GM18909 (cell line): ENCODE measurements at regions not wholly inside any gene's neighbourhood (a gene's known extent, or its start where the extent isn't known, plus 50 kb on each side); places are given as distances from the start of the nearest gene placed in this dataset.

Source experiments
- ATAC-seq: cut with Tn5 transposase; IDR thresholded peaks from one replicate; pipeline ENCODE4 v1.9.1; 2021; ENCODE audit warnings: mild to moderate bottlenecking; ENCODE audit not compliant: unreplicated experiment, poor library complexity

DNA sequence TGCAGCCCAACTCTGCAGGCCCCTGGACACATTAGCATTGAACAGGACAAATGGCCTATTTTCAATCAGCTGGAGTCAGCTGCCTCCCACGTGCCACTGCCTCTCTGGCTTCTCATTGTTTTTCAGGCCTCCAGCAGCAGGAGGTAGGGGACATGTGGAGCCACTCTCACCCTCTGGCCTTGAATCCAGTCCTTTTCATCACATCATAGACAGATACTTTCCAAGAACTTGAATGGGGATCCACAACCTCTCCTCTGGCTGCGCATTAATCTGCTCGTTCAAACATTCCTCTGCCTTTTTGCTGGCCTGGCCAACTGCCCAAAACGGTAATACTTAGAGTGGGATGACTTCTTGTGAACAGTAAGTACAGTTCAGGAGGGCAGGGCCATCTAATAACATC, 592.3 kb downstream of the PKHD1 start:
- no peak for ATAC-seq

DNA sequence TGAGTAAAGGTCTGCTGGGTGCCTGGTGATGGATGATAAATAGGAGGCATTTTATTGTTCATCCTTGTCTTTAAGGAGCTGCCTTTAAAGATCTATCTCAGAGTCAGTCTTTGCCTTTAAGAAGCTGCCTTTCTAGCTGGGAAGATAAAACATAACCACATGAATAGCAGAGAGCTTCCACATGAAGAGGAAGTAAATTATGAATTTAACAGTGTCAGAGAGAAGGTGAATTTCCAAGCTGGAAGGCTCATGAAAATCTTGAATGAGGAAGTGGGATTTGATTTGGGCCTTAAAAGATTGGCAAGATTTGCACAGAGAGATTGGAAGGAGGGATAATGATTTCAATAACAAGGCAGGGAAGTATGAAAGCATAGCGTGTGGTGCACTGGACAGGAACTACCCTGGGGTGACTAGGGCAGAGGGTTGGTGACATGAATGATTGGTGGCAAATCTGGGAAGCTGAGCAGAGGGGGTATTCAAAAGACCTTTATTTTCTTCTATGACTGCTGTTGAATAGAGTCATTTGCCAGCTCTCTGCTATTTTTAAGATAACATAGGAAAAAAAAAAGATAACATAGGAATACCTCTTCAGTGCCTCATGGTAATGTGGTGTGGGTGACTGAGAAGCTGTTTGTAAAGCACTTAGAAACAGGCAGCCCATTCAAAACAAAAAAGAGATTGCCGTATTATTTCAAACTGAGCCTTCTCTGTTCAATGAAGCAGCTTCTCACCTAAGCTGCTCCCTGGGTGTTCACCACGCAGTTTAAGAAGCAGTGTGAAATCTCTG, 591.6 kb downstream of the PKHD1 start:
- ATAC-seq: no peak

- ATAC-seq: no peak
Measured at GRCh38 chr6:51502996-51503395, 584.4 kb downstream of the PKHD1 start.

DNA sequence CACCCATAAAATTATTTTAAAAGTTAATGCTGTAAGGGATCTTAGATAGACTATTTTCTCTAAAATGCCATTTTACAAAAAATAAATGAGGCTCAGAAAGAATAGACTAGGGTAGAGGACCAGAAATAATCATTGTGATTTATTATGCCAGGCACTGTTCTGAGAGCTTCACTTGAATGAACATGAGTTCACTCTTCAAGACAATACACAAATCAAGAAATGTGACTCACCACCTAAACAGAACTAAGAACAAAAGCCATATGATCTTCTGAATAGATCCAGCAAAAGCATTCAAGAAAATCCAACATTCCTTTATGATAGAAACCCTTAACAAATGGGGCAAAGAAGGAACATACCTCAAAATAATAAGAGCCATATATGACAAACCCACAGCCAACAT, 582.0 kb downstream of the PKHD1 start:
- no peak for ATAC-seq

DNA sequence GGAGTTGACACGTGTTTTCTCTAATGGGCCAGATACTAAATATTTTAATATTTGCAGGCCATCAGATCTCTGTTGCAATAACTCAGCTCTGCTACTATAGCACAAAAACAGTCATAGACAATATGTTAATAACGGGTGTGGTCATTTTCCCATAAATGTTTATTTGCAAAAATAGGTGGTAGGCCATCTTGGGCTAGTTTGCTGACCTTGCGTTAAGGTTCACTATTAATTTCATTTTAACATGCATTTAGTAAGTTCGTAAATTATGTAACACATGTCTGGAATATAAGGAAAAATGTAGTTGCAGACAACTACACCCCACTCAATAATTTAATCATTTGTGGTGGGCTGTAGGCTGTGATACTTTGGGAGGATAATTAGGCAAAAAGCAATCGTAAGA, 577.8 kb downstream of the PKHD1 start:
- ATAC-seq: no peak

- ATAC-seq: no peak
Measured at GRCh38 chr6:51511081-51511480, 576.3 kb downstream of the PKHD1 start.

GRCh38 chr6:51513891-51514747, 573.3 kb downstream of the PKHD1 start:
- ATAC-seq: no peak

DNA sequence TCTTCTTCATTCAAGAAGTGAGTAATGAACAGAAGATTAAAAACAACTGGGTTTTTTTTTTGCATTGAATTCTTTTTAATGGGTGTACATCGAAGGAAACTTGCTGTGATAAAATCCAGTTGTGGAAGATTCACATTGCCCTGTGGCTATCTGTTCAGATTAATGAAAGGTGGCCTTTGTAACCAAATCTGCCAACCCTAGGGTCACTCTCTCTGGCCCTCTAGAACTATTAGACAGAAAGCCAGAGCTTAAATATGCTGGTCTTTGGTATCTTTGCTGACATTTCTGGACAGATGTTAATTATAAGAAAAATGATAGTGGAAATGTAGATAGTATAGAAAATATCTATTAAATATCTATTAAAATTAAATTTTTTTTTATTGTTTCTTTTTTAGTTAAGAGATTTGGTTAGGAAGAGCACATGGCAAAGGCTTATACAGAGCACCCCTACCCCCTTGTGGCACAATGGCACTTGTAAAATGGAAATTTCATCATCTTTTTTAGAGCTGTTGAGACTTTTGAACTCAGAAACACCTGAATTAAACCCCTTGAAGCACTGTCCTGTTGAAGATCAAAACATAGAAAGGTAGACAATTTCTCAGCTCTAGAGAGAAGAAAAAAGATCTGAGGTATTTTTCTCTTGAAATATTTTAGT, 572.5 kb downstream of the PKHD1 start:
- no peak for ATAC-seq

GRCh38 chr6:51526049-51526448, 561.4 kb downstream of the PKHD1 start:
- no peak for ATAC-seq

- peak; percentile 63 for ATAC-seq
Measured at GRCh38 chr6:51526922-51527321, 560.5 kb downstream of the PKHD1 start.

DNA sequence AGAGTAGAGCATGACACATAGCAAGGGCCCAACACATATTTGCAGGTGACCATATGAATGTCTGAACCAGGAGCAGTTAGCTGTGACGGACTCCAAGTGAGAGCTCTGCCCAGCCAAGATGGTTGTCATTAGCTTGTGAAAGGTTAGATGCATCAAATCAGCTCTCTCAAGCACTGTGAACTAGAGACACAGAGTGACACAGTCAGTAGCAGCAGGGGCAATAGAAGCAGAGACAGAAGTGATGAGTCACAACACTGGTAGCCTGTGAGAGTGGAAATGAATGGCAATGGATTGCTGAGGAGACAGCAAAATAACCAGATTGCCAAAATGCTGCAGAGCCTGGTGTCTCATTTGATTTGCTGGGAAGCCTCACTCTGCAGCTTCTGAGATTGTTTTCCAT, 558.9 kb downstream of the PKHD1 start:
- no peak for ATAC-seq

DNA sequence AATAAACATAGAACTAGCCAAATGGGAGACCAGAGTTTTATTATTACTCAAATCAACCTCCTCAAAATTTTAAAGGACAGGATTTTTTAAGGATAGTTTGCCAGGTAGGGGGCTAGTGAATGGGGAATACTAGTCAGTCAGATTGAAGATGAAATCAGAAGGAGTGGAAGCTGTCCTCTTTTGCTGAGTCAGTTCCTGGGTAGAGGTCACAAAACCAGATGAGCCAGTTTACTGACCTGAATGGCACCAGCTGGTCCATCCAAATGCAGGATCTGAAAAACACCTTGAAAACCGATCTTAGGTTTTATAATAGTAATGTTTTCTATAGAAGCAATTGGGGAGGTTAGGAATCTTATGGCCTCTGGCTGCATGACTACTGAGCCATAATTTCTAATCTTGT, 558.2 kb downstream of the PKHD1 start:
- no peak for ATAC-seq

GRCh38 chr6:51531623-51532022, 555.8 kb downstream of the PKHD1 start:
- ATAC-seq: peak; percentile 62

DNA sequence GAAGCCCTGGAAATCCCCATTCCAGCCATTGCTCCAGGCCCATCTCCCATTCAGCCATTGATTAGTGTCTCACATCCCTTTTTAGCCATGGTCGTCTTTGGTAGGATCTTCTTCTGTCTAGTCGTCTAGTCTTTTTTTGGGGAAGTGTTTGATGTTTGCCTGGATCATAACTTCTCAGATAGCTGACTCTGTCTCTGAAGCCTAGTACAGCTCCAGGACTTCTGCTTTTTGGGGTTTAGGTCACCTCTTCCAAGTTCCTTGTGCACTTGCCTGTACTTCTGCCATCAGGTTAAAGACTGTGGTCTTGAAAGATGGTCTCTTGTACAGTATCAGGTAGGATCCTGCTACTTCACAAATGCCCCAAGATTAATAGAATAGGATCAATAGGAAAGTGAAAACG, 553.5 kb downstream of the PKHD1 start:
- no peak for ATAC-seq

DNA sequence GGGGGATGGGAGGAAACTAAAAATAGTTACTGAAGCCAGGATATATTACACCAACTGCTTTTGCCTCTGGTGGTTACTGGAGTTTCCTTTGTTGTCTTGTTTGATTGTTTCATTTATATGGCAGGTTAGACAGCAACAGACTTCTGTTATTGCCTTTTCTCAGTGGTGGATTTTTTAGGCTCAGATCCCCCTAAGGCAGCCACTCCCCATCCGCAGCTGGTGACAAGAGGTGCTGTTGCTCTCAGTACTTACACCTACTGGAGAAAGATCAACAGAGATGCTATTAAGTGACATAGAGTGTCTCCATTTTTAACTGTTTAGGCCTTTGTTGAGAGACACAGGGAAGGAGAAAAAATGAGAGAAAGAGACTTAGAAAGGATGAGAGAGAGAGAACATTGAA, 552.1 kb downstream of the PKHD1 start:
- no peak for ATAC-seq

DNA sequence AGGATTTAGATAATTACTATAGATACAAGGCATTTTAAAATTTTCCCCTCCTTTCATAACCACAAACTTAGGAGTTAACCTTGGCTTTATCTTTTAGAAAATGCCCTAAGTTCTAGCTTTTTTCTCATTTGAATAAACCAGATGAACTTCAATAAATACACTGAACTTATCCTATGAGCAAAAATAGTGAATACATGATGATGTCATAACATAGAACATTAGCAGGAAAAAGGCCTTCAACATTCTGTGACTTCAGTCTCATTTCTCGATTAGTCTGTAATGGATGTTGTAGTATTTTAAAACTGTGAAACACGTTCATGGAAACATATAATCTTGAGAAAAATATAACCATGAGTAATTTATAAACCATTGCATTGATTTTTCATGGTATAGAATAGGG, 550.7 kb downstream of the PKHD1 start:
- no peak for ATAC-seq

GRCh38 chr6:51541847-51542246, 545.6 kb downstream of the PKHD1 start:
- ATAC-seq: no peak

GRCh38 chr6:51542475-51542874, 544.9 kb downstream of the PKHD1 start:
- no peak for ATAC-seq

DNA sequence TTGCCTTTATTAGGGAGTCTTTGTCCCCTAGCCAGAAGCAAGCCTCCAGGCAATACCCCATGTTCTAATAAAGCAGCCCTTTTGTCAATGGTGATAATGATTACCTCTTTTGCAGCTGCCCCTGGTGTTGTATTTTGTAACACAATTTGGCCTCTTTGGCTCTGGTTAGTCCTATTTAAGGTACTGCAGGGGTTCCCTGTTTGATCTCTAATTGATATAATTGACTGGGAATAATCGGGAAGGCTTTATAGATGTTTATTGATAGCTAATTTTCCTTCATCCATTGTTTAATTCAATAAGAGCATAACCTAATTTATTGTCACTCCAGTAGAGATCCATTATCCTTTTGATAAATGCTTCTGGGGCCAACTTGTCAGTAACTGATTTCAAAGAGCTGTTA, 537.2 kb downstream of the PKHD1 start:
- ATAC-seq: no peak

- no peak for ATAC-seq
Measured at GRCh38 chr6:51552435-51552834, 535.0 kb downstream of the PKHD1 start.
